ENCODE measurements at regions not wholly inside any gene's neighbourhood (a gene's known extent, or its start where the extent isn't known, plus 50 kb on each side); places are given as distances from the start of the nearest gene placed in this dataset.

GRCh38 chr17:17416400-17417360 lies 60.1 kb upstream of the MED9 start:
- no peak for TF ChIP-seq CTCF (IDR thresholded peaks at IDR 0.05)
- no peak for DNase-seq (ENCODE audit: low spot score)
- ATAC-seq (ENCODE audit: low FRiP score), result no peak

- no peak for TF ChIP-seq CTCF (IDR thresholded peaks at IDR 0.05)
- DNase-seq (ENCODE audit: low spot score) (no peak), ATAC-seq (ENCODE audit: low FRiP score) (no peak)
These were observed 59.0 kb upstream of the MED9 start for GRCh38 chr17:17417718-17418181.

GRCh38 chr17:17419166-17419565 lies 57.6 kb upstream of the MED9 start:
- DNase-seq (ENCODE audit: low spot score), result no peak
- no peak for ATAC-seq (ENCODE audit: low FRiP score)
- no peak for TF ChIP-seq CTCF (IDR thresholded peaks at IDR 0.05)

DNA sequence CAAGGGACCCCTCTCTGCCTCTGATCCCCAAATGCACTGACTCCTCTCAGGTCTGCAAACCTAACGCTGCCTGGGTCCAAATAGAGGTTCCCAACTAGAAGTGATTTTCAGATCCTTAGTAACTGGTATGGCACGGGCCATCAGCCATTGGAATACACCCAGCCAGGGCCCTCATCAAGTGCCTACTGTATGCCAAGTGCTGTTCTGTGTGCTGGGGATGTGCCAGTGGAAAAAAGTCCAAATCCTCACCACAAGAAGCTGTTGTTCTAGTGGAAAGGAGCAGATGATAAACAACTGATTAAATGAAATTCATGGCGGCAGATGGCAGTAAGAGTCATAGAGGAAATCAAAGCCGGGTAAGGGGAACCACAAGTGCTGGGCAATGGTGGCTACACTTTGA lies 57.2 kb upstream of the MED9 start:
- TF ChIP-seq CTCF (IDR thresholded peaks at IDR 0.05), result no peak
- DNase-seq (ENCODE audit: low spot score) (no peak), ATAC-seq (ENCODE audit: low FRiP score) (no peak)

DNA sequence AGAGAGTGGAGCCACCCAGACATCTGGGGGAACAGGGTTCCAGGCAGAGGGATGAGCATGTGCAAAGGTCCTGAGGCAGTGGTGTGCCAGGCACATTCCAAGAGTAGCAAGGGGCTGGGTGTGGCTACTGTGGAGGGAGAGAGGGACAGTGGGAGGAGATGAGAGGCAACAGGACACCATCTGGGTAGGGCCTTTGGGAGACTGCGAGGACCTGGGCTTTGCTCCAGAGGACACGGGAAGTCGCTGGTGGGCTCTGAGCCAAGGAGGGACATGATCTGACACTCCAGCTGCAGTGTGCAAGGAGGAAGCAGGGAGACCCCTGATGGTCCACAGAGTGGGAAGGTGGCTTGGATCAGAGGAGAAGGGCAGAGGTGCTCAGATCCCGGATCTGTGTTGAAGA lies 56.7 kb upstream of the MED9 start:
- no peak for TF ChIP-seq CTCF (IDR thresholded peaks at IDR 0.05)
- no peak for DNase-seq (ENCODE audit: low spot score)
- ATAC-seq (ENCODE audit: low FRiP score), result no peak

DNA sequence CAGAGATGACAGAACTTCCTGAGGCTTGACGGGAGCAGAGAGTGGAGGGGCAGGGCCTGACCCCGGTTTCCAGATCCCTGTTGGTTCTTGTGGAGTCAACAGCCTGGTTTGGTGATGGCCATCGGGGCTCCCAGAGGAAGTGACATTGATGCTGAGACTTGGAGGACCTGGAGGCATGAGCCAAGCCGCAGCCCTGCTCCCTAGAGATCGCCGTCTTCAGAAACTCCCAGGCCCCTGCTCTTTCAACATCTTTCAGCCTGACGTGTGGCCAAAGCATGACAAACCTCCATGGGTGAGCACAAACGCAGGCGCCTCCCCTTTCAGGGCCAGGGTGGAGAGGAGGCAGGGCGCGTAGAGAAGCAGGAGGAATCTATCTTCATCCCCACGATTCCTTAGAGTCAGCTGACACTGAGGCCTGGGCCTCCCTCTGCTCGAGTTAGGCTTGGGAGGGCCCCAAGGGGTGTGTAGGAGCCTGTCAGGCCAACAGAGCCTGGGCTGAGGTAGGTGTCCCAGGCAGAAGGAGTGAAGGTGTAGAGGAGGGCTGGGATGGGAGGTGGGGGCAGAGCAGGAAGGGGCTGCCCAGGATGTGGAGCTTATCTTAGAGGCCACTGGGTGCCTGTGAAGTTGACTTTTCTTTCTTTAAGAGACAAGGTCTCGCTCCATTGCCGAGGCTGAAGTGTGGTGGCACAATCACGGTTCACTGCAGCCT lies 56.1 kb upstream of the MED9 start:
- no peak for TF ChIP-seq CTCF (IDR thresholded peaks at IDR 0.05)
- ATAC-seq (ENCODE audit: low FRiP score) (peak; percentile 54), DNase-seq (ENCODE audit: low spot score) (no peak)
